Peyer's patch (tissue), 4 donors: ENCODE measurements at regions not wholly inside any gene's neighbourhood (a gene's known extent, or its start where the extent isn't known, plus 50 kb on each side); places are given as distances from the start of the nearest gene placed in this dataset.

ENCODE experiments used
- DNase-seq, 3 donors: peaks; one replicate each; pipeline ENCODE4 v3.0.0-alpha.2; 2017 to 2019
- H3K27ac ChIP-seq, 4 donors: fragments of 200-600 bp; sonication (generic); one replicate each; pipeline ENCODE4 v1.5.1; 2016 to 2019
- H3K27me3 ChIP-seq, 2 donors: fragments of 200-600 bp; sonication (generic); one replicate each; pipeline ENCODE4 v1.5.1; 2019
- H3K36me3 ChIP-seq, 3 donors: fragments of 200-600 bp; sonication (generic); one replicate each; pipeline ENCODE4 v1.5.1; 2016 to 2019
- H3K4me1 ChIP-seq, 4 donors: fragments of 200-600 bp; sonication (generic); one replicate each; pipeline ENCODE4 v1.5.1; 2016 to 2019
- H3K4me3 ChIP-seq, 4 donors: fragments of 200-600 bp; sonication (generic); 1 replicate in 3 of 4; 2 replicates in 1 of 4; pipeline ENCODE4 v1.5.1; 2016 to 2019; ENCODE audit warnings: mild to moderate bottlenecking in 1 of 4
- H3K9me3 ChIP-seq, 4 donors: fragments of 200-600 bp; sonication (generic); one replicate each; pipeline ENCODE4 v1.5.1; 2016 to 2019; ENCODE audit warnings: mild to moderate bottlenecking in 1 of 4
- CTCF ChIP-seq, 6 experiments: fragments of 450-650 bp in 4 of 6; fragments of 200-600 bp in 2 of 6; sonication (generic) in 1 of 6; IDR thresholded peaks; one replicate each; pipeline ENCODE4 v1.5.1; 2017 to 2019; ENCODE audit warnings: antibody characterized with exemption in 6 of 6, mild to moderate bottlenecking in 3 of 6, moderate library complexity in 1 of 6
- POLR2A ChIP-seq, 2 donors: fragments of 450-650 bp; IDR thresholded peaks; one replicate each; pipeline ENCODE4 v1.5.1; 2017; ENCODE audit warnings: antibody characterized with exemption in 2 of 2, mild to moderate bottlenecking in 2 of 2, moderate library complexity in 2 of 2

GRCh38 chr16:76612497-76612896 lies 335.3 kb downstream of the CNTNAP4 start:
- DNase-seq: no peak
- Histone ChIP-seq H3K9me3 (no peaks in the 10 kb centered on the region), H3K4me1 (no peaks in the 10 kb centered on the region), H3K4me3 (no peak overlapping the region), H3K27ac (no peak overlapping the region), H3K27me3 (no peaks in the 10 kb centered on the region), H3K36me3 (no peaks in the 10 kb centered on the region)
- TF ChIP-seq POLR2A (IDR thresholded peaks at IDR 0.05) (no peak), CTCF (IDR thresholded peaks at IDR 0.05) (no peak)

- TF ChIP-seq POLR2A (IDR thresholded peaks at IDR 0.05) (no peak), CTCF (IDR thresholded peaks at IDR 0.05) (no peak)
- no peaks in the 10 kb centered on the region for H3K9me3 ChIP-seq
Observed at GRCh38 chr16:76614269-76614668, 337.1 kb downstream of the CNTNAP4 start.

GRCh38 chr16:76622876-76623275 lies 345.7 kb downstream of the CNTNAP4 start:
- no peaks in the 10 kb centered on the region for H3K27me3 ChIP-seq
- DNase-seq: no peak
- TF ChIP-seq POLR2A (IDR thresholded peaks at IDR 0.05) (no peak), CTCF (IDR thresholded peaks at IDR 0.05) (no peak)
- H3K36me3 ChIP-seq: no peaks in the 10 kb centered on the region
- H3K27ac ChIP-seq: no peak overlapping the region
- H3K4me3 ChIP-seq: no peak overlapping the region
- no peaks in the 10 kb centered on the region for H3K9me3 ChIP-seq
- H3K4me1 ChIP-seq: no peaks in the 10 kb centered on the region

More at GRCh38 chr16:76614269-76614668, 337.1 kb downstream of the CNTNAP4 start:
- no peak for DNase-seq
- no peaks in the 10 kb centered on the region for H3K27me3 ChIP-seq
- H3K27ac ChIP-seq: no peak overlapping the region
- no peak overlapping the region for H3K4me3 ChIP-seq
- H3K36me3 ChIP-seq: no peaks in the 10 kb centered on the region
- no peaks in the 10 kb centered on the region for H3K4me1 ChIP-seq

- H3K4me3 ChIP-seq: no peak overlapping the region
Observed at GRCh38 chr16:76634847-76635697, 357.9 kb downstream of the CNTNAP4 start.

GRCh38 chr16:76639685-76640289 lies 362.6 kb downstream of the CNTNAP4 start:
- no peak for TF ChIP-seq POLR2A (IDR thresholded peaks at IDR 0.05)
- TF ChIP-seq CTCF (IDR thresholded peaks at IDR 0.05): peak in 1 of 6 experiments; percentile 5

More at GRCh38 chr16:76634847-76635697, 357.9 kb downstream of the CNTNAP4 start:
- Histone ChIP-seq H3K27me3 (no peaks in the 10 kb centered on the region), H3K36me3 (no peaks in the 10 kb centered on the region), H3K9me3 (no peaks in the 10 kb centered on the region), H3K27ac (no peak overlapping the region), H3K4me1 (no peaks in the 10 kb centered on the region)
- no peak for DNase-seq
- TF ChIP-seq POLR2A (IDR thresholded peaks at IDR 0.05) (no peak), CTCF (IDR thresholded peaks at IDR 0.05) (no peak)

More at GRCh38 chr16:76639685-76640289, 362.6 kb downstream of the CNTNAP4 start:
- H3K36me3 ChIP-seq: no peaks in the 10 kb centered on the region
- no peak overlapping the region for H3K4me3 ChIP-seq
- H3K27ac ChIP-seq: no peak overlapping the region
- H3K27me3 ChIP-seq: no peaks in the 10 kb centered on the region
- no peaks in the 10 kb centered on the region for H3K4me1 ChIP-seq
- DNase-seq: no peak
- no peaks in the 10 kb centered on the region for H3K9me3 ChIP-seq
